IMR-90 (cell line): ENCODE measurements at regions not wholly inside any gene's neighbourhood (a gene's known extent, or its start where the extent isn't known, plus 50 kb on each side); places are given as distances from the start of the nearest gene placed in this dataset.

ENCODE experiments used
- ATAC-seq: fragments of 200-7000 bp; cut with Tn5 transposase; 2 replicates; pipeline ENCODE4 v1.9.1; 2020; ENCODE audit warnings: low read depth, mild to moderate bottlenecking, moderate library complexity
- BruUV-seq: library from RNA; stranded (reverse); fragments of 400-500 nt; replicated peaks from 2 replicates; lab custom pipeline; 2021; lab: Mats Ljungman, UMichigan
- CTCF ChIA-PET: fragments of 300-600 bp; formaldehyde crosslinking; extraction: SDS; loops from one replicate; lab custom pipeline; 2021; ENCODE audit warnings: antibody characterized with exemption; lab: Yijun Ruan, JAX
- POLR2A ChIA-PET: fragments of 300-600 bp; sonication (Branson Sonifier 250); formaldehyde crosslinking; loops from one replicate; lab custom pipeline; 2022; ENCODE audit warnings: antibody characterized with exemption; ENCODE audit not compliant: unreplicated experiment; lab: Charles Lee
- DNase-seq: peaks from one replicate; pipeline ENCODE4 v3.0.0; 2013
- H2AFZ ChIP-seq: replicated peaks from 2 replicates; pipeline ENCODE3; 2013; ENCODE audit warnings: low read length, mild to moderate bottlenecking; ENCODE audit not compliant: poor library complexity
- H2AK5ac ChIP-seq: 2 replicates; pipeline ENCODE4 v1.6.1; 2013; ENCODE audit warnings: low read depth, low read length, inconsistent platforms
- H2AK9ac ChIP-seq: replicated peaks from 2 replicates; pipeline ENCODE3; 2013; ENCODE audit warnings: mild to moderate bottlenecking, low read depth, low read length, moderate library complexity; ENCODE audit not compliant: poor library complexity
- H2BK120ac ChIP-seq: 2 replicates; pipeline ENCODE4 v1.6.1; 2013; ENCODE audit warnings: low read depth, low read length, inconsistent platforms
- H2BK15ac ChIP-seq: 3 replicates; pipeline ENCODE4 v1.6.1; 2013; ENCODE audit warnings: low read depth, low read length, inconsistent platforms
- H2BK20ac ChIP-seq: 2 replicates; pipeline ENCODE4 v1.6.1; 2013; ENCODE audit warnings: low read depth, mild to moderate bottlenecking, inconsistent platforms, low read length, moderate library complexity
- H2BK5ac ChIP-seq: 2 replicates; pipeline ENCODE4 v1.6.1; 2013; ENCODE audit warnings: mild to moderate bottlenecking, low read depth, low read length, inconsistent platforms; ENCODE audit not compliant: poor library complexity, severe bottlenecking
- H3K14ac ChIP-seq: replicated peaks from 2 replicates; pipeline ENCODE4 v1.6.1; 2013; ENCODE audit warnings: low read depth, low read length, inconsistent platforms
- H3K18ac ChIP-seq: 2 replicates; pipeline ENCODE4 v1.6.1; 2013; ENCODE audit warnings: low read depth, low read length, control low read depth
- H3K23ac ChIP-seq: 2 replicates; pipeline ENCODE4 v1.6.1; 2013; ENCODE audit warnings: low read depth, low read length, inconsistent platforms
- H3K27ac ChIP-seq: 2 replicates; pipeline ENCODE4 v1.5.1; 2013; ENCODE audit warnings: mild to moderate bottlenecking, control low read depth, low read length; ENCODE audit not compliant: insufficient read depth
- H3K27me3 ChIP-seq: 2 replicates; pipeline ENCODE4 v1.6.1; 2013; ENCODE audit warnings: low read length; ENCODE audit not compliant: control insufficient read depth, insufficient read depth
- H3K36me3 ChIP-seq: 2 replicates; pipeline ENCODE4 v1.6.1; 2013; ENCODE audit warnings: low read length, mixed read lengths; ENCODE audit not compliant: control insufficient read depth, insufficient read depth
- H3K4ac ChIP-seq: 2 replicates; pipeline ENCODE4 v1.6.1; 2013; ENCODE audit warnings: low read depth, low read length, inconsistent platforms
- H3K4me1 ChIP-seq: 2 replicates; pipeline ENCODE4 v1.6.1; 2013; ENCODE audit warnings: low read length, mixed read lengths; ENCODE audit not compliant: control insufficient read depth, insufficient read depth
- H3K4me2 ChIP-seq: 2 replicates; pipeline ENCODE4 v1.6.1; 2013; ENCODE audit warnings: low read depth, mild to moderate bottlenecking, control low read depth, low read length, moderate library complexity
- H3K4me3 ChIP-seq: 2 replicates; pipeline ENCODE4 v1.5.1; 2013; ENCODE audit warnings: low read depth, mild to moderate bottlenecking, control low read depth, low read length, moderate library complexity; ENCODE audit not compliant: insufficient read depth
- H3K56ac ChIP-seq: 2 replicates; pipeline ENCODE4 v1.6.1; 2013; ENCODE audit warnings: low read length, inconsistent platforms; ENCODE audit not compliant: insufficient read depth; ENCODE audit errors: extremely low read depth
- H3K79me1 ChIP-seq, 2 experiments: 2 replicates each; pipeline ENCODE4 v1.6.1; 2013; ENCODE audit warnings: low read length in 2 of 2, inconsistent platforms in 1 of 2, low read depth in 1 of 2
- H3K9ac ChIP-seq: 2 replicates; pipeline ENCODE4 v1.6.1; 2013; ENCODE audit warnings: low read depth, low read length, control low read depth
- H3K9me1 ChIP-seq: 2 replicates; pipeline ENCODE4 v1.6.1; 2013; ENCODE audit warnings: low read length, inconsistent platforms; ENCODE audit not compliant: insufficient read depth
- H3K9me3 ChIP-seq: 2 replicates; pipeline ENCODE4 v1.6.1; 2013; ENCODE audit warnings: low read length; ENCODE audit not compliant: control insufficient read depth, insufficient read depth
- H4K20me1 ChIP-seq: 2 replicates; pipeline ENCODE4 v1.6.1; 2013; ENCODE audit warnings: low read length, inconsistent platforms; ENCODE audit not compliant: insufficient read depth
- H4K5ac ChIP-seq: 2 replicates; pipeline ENCODE4 v1.6.1; 2013; ENCODE audit warnings: mild to moderate bottlenecking, low read depth, low read length, control low read depth
- H4K8ac ChIP-seq, 2 experiments: 2 replicates each; pipeline ENCODE4 v1.6.1; 2013; ENCODE audit warnings: low read depth in 2 of 2, low read length in 2 of 2, control low read depth in 1 of 2, inconsistent platforms in 1 of 2
- H4K91ac ChIP-seq: 2 replicates; pipeline ENCODE4 v1.6.1; 2013; ENCODE audit warnings: low read depth, low read length, inconsistent platforms; ENCODE audit not compliant: insufficient read depth
- BHLHE40 ChIP-seq: fragments of 150-350 bp; IDR thresholded peaks from 2 replicates; pipeline ENCODE4 v1.6.1; 2016; ENCODE audit warnings: mild to moderate bottlenecking, low read depth, low read length
- CEBPB ChIP-seq: IDR thresholded peaks from 2 replicates; pipeline ENCODE4 v1.6.1; 2012; ENCODE audit warnings: low read depth, low read length, improper control_type of control experiment
- CHD1 ChIP-seq: IDR thresholded peaks from 2 replicates; pipeline ENCODE4 v1.6.1; 2012; ENCODE audit warnings: low read depth, low read length, improper control_type of control experiment
- MAFK ChIP-seq: IDR thresholded peaks from 2 replicates; pipeline ENCODE4 v1.6.1; 2012; ENCODE audit warnings: low read depth, low read length, improper control_type of control experiment
- MAZ ChIP-seq: IDR thresholded peaks from 2 replicates; pipeline ENCODE4 v1.6.1; 2012; ENCODE audit warnings: low read depth, mild to moderate bottlenecking, low read length, improper control_type of control experiment, moderate library complexity, borderline replicate concordance
- MXI1 ChIP-seq: IDR thresholded peaks from 2 replicates; pipeline ENCODE4 v1.6.1; 2012; ENCODE audit warnings: low read depth, mild to moderate bottlenecking, low read length, moderate library complexity, borderline replicate concordance
- NFE2L2 ChIP-seq: fragments of 150-350 bp; IDR thresholded peaks from 2 replicates; pipeline ENCODE4 v1.6.1; 2016; ENCODE audit warnings: low read depth, mild to moderate bottlenecking, low read length
- POLR2A ChIP-seq: IDR thresholded peaks from 2 replicates; pipeline ENCODE4 v1.6.1; 2012; ENCODE audit warnings: mild to moderate bottlenecking, low read depth, low read length
- RAD21 ChIP-seq: IDR thresholded peaks from 2 replicates; pipeline ENCODE4 v1.6.1; 2012; ENCODE audit warnings: low read length, improper control_type of control experiment
- RCOR1 ChIP-seq: IDR thresholded peaks from 2 replicates; pipeline ENCODE4 v1.6.1; 2012; ENCODE audit warnings: mild to moderate bottlenecking, low read length, improper control_type of control experiment; ENCODE audit not compliant: insufficient replicate concordance
- RFX5 ChIP-seq: IDR thresholded peaks from 2 replicates; pipeline ENCODE4 v1.8.0; 2012; ENCODE audit warnings: low read depth, mild to moderate bottlenecking, low read length, moderate library complexity
- WGBS, 2 experiments: methylation state at CpG; one replicate each; pipeline versions ENCODE4 v1.1.5 to v1.1.7; 2013; ENCODE audit warnings: missing lambda C conversion rate in 2 of 2; ENCODE audit not compliant: insufficient read length in 1 of 2; ENCODE audit errors: extremely low coverage in 2 of 2; 5-methylcytosine and 5-hydroxymethylcytosine counted together
- dilution Hi-C: fragments of 300-500 bp; cut with HindIII; formaldehyde crosslinking; loops from one replicate; pipeline ENCODE4 v1.14.3; 2018; ENCODE audit warnings: low sequenced_read_pairs; ENCODE audit not compliant: unreplicated experiment
- in situ Hi-C: fragments of 300-500 bp; cut with MboI; formaldehyde crosslinking; loops from 3 replicates; pipeline ENCODE4 v1.14.3; 2019; ENCODE audit warnings: low sequenced_read_pairs, inconsistent platforms, mixed read lengths
- intact Hi-C: fragments of 100-400 bp; cut with micrococcal nuclease; formaldehyde crosslinking; loops from 2 replicates; pipeline ENCODE4 v1.10.0; 2022
- TF ChIP-seq, protein P1 (sequence below): fragments of 150-350 bp; IDR thresholded peaks from 2 replicates; pipeline ENCODE4 v1.6.1; 2017; ENCODE audit warnings: mild to moderate bottlenecking, antibody characterized with exemption, low read length, low read depth
- TF ChIP-seq, protein P2 (sequence below): fragments of 150-350 bp; IDR thresholded peaks from 2 replicates; pipeline ENCODE4 v1.6.1; 2016; ENCODE audit warnings: low read depth, mild to moderate bottlenecking, low read length, moderate library complexity, borderline replicate concordance
- TF ChIP-seq, protein P3 (sequence below): conservative IDR thresholded peaks from 2 replicates; pipeline ENCODE4 v1.5.1; 2012; ENCODE audit warnings: mild to moderate bottlenecking, low read depth, low read length, improper control_type of control experiment

DNA sequence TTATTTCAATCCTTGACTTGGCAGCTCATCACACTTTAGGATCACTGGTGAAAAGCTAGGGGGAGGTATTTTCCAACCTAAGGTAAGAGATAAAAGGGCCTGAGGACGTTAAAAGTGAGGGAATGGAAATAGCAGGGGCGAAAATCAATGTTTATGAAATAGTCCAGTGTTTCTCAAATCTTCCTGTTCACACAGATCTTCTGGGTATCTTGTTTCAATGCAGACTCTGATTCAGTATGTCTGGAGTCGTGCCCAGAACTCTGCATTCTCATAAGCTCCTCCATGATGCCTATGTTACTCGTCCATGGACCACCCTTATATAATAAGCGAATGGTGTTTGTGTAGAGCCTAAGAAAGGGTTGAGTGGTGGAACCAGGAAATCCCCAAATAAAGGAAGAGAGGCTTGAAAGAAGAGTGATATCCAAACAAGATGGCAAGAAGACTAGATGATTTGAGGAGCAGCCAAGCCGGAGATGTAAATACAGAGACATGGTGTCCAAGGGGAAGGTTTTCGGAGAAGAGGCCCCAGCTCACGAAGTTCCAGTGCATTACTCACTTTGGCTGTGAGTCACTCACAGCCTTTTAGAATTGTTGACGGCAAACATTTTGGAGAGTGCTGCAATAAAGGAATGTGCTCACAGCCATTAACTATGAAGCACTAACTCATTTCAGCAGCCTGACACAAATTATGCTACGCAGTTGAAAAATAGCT, 215.6 kb upstream of the PPARGC1A start:
- ChIA-PET CTCF (interaction anchor here (1.1 kb wide), 1 partner anchor 12 kb away, joined by 3 read pairs; no protein-coding TSS in a partner anchor), POLR2A (interaction anchor here (0.6 to 1.2 kb wide), 4 partner anchors 15 to 416 kb away, joined by 3 to 10 read pairs (median 4); no protein-coding TSS in a partner anchor)
- Histone ChIP-seq H4K91ac (peak overlapping the region; percentile 96), H3K9ac (peak overlapping the region; percentile 45; the same call in 1 of the 2 replicates), H2AFZ (peak overlapping the region; percentile 66), H2AK5ac (no peak overlapping the region), H3K9me1 (peaks cover 11% of the 10 kb centered on the region), H2AK9ac (no peak overlapping the region), H3K79me1 (no peaks in the 10 kb centered on the region), H3K14ac (peak overlapping the region; percentile 92), H3K56ac (peak overlapping the region; percentile 90), H3K36me3 (no peaks in the 10 kb centered on the region), H2BK20ac (peak overlapping the region; percentile 95), H3K27ac (peak overlapping the region; percentile 86), H2BK5ac (peak overlapping the region; percentile 95), H2BK15ac (peak overlapping the region; percentile 98), H3K4me1 (peaks cover 24% of the 10 kb centered on the region), H3K18ac (peak overlapping the region; percentile 99), H2BK120ac (peak overlapping the region; percentile 97), H3K4ac (peak overlapping the region; percentile 96), H4K8ac (peak overlapping the region; percentile 87 to 90), H4K20me1 (no peaks in the 10 kb centered on the region), H3K9me3 (no peaks in the 10 kb centered on the region), H3K23ac (peak overlapping the region; percentile 94), H3K4me3 (peak overlapping the region; percentile 21; the same call in 1 of the 2 replicates), H3K4me2 (peak overlapping the region; percentile 78), H3K27me3 (no peaks in the 10 kb centered on the region), H4K5ac (peak overlapping the region; percentile 94)
- WGBS, 2 experiments, result 0% methylated on average over 2 of the region's 10 CpGs; no CpG with 5 or more reads in 1 of the 2 experiments
- DNase-seq (peak; percentile 99), ATAC-seq (peak; percentile 84)
- dilution Hi-C loops, result no loop called here
- in situ Hi-C loops, result no loop called here
- intact Hi-C loops, result loop anchor here (2.0 to 5.0 kb wide), 2 partner anchors 63 to 107 kb away; no protein-coding TSS in a partner anchor
- no TSS peak for BruUV-seq
- TF ChIP-seq CEBPB, result peak; percentile 90
- no peak for TF ChIP-seq NFE2L2
- TF ChIP-seq, protein P1, sequence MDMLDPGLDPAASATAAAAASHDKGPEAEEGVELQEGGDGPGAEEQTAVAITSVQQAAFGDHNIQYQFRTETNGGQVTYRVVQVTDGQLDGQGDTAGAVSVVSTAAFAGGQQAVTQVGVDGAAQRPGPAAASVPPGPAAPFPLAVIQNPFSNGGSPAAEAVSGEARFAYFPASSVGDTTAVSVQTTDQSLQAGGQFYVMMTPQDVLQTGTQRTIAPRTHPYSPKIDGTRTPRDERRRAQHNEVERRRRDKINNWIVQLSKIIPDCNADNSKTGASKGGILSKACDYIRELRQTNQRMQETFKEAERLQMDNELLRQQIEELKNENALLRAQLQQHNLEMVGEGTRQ, result no peak
- peak; percentile 36 for TF ChIP-seq BHLHE40
- TF ChIP-seq RFX5, result no peak; the same call in 1 of the 2 replicates
- TF ChIP-seq, protein P2, sequence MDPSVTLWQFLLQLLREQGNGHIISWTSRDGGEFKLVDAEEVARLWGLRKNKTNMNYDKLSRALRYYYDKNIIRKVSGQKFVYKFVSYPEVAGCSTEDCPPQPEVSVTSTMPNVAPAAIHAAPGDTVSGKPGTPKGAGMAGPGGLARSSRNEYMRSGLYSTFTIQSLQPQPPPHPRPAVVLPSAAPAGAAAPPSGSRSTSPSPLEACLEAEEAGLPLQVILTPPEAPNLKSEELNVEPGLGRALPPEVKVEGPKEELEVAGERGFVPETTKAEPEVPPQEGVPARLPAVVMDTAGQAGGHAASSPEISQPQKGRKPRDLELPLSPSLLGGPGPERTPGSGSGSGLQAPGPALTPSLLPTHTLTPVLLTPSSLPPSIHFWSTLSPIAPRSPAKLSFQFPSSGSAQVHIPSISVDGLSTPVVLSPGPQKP, result no peak
- TF ChIP-seq, protein P3, sequence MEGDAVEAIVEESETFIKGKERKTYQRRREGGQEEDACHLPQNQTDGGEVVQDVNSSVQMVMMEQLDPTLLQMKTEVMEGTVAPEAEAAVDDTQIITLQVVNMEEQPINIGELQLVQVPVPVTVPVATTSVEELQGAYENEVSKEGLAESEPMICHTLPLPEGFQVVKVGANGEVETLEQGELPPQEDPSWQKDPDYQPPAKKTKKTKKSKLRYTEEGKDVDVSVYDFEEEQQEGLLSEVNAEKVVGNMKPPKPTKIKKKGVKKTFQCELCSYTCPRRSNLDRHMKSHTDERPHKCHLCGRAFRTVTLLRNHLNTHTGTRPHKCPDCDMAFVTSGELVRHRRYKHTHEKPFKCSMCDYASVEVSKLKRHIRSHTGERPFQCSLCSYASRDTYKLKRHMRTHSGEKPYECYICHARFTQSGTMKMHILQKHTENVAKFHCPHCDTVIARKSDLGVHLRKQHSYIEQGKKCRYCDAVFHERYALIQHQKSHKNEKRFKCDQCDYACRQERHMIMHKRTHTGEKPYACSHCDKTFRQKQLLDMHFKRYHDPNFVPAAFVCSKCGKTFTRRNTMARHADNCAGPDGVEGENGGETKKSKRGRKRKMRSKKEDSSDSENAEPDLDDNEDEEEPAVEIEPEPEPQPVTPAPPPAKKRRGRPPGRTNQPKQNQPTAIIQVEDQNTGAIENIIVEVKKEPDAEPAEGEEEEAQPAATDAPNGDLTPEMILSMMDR, result peak; percentile 16; the same call in 1 of the 2 replicates
- TF ChIP-seq POLR2A, result no peak; the same call in 1 of the 2 replicates
- TF ChIP-seq MAZ, result no peak
- peak; percentile 25 for TF ChIP-seq RAD21
- TF ChIP-seq MXI1, result no peak
- TF ChIP-seq MAFK, result peak; percentile 59
- no peak for TF ChIP-seq CHD1
- no peak for TF ChIP-seq RCOR1
